HG02571 (cell line): ENCODE measurements at regions not wholly inside any gene's neighbourhood (a gene's known extent, or its start where the extent isn't known, plus 50 kb on each side); places are given as distances from the start of the nearest gene placed in this dataset.

ENCODE experiments used
- ATAC-seq: cut with Tn5 transposase; IDR thresholded peaks from one replicate; pipeline ENCODE4 v1.9.1; 2021; ENCODE audit warnings: mild to moderate bottlenecking, moderate library complexity; ENCODE audit not compliant: unreplicated experiment

DNA sequence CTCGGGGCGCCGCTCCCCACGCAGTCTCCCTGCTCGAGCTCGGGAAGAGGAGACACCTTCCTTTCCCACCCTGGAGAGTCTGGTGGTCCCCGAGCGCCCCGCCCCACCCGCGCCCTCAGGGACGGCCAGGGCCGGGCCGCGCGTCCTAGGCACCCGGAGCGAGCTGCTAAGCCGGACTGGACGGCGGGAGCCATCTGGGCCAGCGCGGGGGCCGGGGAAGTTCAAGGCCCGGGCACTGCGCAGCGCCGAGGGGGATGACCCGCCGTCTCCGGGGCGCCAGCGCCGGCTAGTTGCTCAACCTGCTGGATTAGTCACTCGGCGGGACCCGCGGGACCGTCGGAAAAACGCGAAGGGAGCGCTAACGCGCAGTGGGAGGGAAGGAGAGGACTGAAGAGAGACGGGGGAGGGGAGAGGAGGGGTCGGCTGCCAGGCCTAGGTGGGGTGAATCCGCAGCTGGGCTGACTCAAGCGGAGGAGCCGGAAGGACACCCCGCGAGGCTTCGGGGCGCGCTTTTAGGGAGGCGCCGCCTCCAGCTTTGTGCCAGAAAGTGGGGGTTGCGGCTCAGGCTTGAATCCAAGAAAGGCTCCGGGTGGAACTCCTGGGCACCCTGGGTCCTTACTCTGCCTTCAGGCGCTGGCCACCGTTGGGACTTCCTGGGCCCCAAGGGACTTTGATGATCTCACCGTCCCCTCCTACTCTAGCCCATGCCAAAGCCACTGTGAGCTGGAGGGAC is 75.7 kb upstream of the FOXP4 start:
- no peak for ATAC-seq

DNA sequence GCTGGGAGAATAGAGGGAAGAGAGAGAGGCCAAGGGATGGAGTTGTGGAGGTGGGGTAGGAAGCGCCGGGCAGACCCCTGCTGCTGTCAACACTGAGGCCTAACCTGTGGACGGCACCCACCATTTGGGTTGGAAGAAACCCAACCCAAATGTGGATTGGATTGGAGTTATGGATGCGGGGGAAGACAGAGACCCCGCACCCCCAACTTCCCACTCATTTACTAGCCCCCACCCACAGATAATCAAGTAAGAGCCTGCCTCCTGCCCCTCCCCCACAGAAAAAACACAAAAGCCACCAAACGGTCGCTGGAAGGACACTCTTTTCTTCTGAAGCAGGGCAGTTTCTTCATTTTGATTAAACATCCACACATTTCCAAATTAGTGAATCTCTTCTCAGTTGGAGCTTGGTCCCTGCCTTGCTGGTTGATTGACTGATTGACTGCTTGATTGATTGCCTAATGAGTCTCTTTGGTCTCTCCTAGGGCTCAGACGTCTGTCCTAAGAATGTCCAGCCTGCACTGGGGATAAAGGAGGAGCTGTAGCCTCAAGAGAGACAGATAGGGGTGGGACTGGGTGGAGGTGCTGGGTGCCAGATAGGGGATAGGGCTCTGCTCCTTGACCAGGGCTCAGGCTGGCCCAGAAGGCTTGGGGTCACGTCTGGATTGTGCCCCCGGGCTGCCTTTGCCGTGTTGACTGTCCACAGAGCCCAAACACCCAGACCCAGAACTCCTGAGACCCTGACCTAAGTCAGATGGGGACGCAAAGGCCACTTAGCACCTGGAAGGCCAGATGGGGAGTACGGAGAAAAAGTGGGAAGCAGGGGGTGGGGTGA is 74.9 kb upstream of the FOXP4 start:
- no peak for ATAC-seq

GRCh38 chr6:41474213-41474933 is 71.8 kb upstream of the FOXP4 start:
- no peak for ATAC-seq

- no peak for ATAC-seq
Measured at GRCh38 chr6:41475164-41475563, 71.0 kb upstream of the FOXP4 start.

- no peak for ATAC-seq
Measured at GRCh38 chr6:41475737-41476357, 70.3 kb upstream of the FOXP4 start.

DNA sequence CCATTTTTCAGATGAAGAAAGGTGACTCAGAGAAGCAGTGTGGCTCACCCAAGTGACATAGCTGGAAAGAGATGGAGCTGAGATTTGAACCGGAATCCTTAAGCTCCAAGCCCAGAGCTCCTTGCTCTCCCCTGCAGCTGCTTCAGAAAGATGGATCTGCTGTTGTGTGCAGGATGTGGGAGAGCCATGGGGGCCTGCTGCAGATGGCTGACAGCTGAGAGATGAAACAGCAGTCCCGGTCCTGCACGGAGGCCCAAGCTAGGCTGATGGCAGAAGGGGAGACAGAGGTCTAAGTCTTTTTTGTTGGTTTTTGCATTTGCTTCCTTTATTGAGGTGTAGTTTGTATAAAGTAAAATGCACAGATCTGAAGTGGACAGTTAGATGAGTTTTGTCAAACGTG is 69.8 kb upstream of the FOXP4 start:
- ATAC-seq, result no peak

- no peak for ATAC-seq
Measured at GRCh38 chr6:41477572-41477971, 68.6 kb upstream of the FOXP4 start.

- ATAC-seq, result no peak
Measured at GRCh38 chr6:41483943-41484342, 62.2 kb upstream of the FOXP4 start.

DNA sequence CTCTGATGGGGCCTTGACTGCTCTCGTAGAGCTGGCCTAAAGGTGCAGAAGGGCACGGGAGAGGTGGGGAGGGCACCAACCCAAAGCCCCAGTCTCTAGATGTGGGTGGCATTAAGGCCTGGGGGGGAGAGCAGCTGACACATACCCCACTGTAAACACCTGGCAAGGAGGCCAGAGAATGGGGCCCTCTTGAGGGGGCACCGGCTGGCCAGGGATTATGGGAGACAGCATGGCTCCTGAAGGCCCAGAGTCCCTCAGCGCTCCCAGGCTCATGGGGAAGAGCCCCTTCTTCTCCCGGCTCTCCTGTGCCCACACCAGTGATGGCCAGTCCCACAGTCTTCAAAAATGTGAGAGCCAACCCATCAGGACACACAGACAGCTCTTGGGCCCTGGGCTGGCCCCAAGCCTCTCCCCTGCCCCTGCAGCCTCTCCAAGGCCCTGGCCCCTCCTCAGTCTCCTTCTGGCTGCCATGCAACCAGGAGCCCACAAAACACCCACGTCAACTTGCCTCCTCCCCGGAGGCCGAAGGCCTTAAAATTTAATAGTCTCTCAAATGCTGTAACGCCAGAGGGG is 58.2 kb upstream of the FOXP4 start:
- no peak for ATAC-seq

DNA sequence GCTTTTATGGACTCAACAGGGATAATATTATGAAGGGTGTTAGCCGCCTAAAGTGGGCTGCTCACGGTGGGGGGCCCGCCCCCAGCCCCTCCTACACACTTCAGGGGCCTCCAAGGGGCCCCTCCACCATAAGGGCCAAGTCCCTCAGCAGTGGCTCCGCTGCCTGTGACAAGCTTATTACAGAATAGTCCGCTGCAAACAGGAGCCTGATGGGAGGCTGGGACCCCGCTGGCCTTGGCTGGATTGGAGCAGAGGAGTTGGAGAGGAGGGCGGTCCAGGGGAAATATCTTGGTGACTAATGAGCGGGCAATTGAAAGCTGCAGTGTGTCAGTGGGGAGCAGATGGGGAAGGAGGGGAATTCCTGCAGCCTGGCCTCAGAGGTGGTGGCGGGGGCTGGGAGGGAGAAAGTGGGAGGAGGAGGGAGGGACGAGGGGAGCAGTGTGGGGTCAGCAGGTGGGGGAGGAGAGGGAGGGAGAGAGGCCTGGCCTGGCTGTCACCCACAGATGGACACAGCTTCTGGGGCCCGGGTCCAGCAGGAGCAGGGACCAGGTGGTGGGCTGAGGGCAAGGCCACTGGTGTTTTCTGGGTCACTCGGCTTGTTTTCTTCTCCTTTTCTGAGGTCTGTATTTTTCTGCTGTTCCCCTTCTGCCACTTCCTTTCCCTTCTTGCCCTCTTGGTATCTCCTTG is 57.6 kb upstream of the FOXP4 start:
- ATAC-seq, result peak; percentile 59

DNA sequence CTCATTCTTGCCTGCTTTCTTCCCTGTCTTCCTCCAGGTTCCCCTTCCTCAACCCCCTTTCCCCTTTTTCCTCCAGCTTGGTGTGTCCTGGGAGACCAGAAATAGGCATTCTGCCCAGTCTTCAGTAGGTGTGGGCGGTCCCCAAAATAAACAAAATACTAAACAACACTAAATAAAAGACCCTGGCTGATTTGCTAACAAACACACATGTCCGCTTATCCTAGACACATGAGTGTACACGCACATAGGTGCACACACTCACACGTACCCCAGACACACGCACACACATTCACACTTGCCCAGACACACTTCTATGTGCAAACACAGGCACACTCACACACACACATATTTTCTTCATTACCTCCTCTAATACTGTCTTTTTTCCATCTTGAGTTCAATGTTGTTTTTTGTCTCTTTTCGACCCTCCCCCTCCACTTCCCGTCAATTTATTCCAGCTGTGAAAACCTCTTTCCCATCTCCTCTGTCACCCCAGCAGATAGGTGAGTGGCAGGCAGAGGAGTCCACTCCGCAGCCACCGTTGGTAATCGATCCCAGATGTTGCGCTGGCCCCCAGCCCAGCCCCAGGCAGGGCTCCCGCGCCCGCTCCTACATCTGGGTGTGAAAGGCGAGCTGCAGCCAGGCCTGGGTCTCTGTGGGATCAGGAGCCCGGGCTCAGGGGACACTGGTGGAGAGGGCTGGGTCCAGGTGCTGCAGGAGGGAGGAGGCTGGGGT is 56.9 kb upstream of the FOXP4 start:
- no peak for ATAC-seq

DNA sequence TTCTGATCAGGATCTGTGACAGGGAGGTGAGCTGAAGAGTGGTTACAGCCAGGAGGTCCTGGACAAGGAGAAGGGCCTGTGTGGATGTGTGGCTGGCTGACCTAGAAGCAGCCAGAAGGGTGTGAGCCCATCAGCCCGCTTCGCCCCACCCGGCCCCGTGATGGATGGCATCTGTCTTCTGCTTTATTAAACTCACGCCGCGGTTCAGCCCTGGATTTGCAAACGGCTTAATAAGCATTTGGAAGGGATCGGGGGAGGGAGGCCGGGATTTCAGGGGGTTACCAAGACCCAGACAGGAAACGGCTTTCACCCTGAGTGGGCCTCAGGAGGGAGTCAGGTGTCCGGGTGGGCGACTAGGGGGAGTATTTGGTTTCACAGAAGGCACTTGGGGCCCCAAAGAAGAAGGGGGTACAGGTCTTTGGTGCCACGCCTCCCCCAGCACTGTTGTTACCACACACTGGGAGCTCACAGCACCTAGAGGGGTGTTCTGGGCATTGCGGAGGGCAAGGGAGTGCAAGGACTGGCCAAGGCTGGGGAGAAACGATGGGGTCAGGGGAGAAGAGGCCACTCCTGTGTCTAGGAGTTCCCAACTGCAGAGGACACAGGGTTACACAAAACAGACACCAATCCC is 53.8 kb upstream of the FOXP4 start:
- no peak for ATAC-seq

GRCh38 chr6:41494212-41495110 is 51.7 kb upstream of the FOXP4 start:
- ATAC-seq, result no peak
